A172 (cell line): ENCODE measurements at regions not wholly inside any gene's neighbourhood (a gene's known extent, or its start where the extent isn't known, plus 50 kb on each side); places are given as distances from the start of the nearest gene placed in this dataset.
A peak's percentile ranks its signal among the peaks of the same experiment; 100 is the strongest.
"Not testable (repeated sequence)": the region's sequence is repeated elsewhere in the genome, so short reads cannot be mapped to it uniquely, and the experiment has no call there.

Source experiments
- DNase-seq: peaks from one replicate; pipeline ENCODE4 v3.0.0-alpha.2; 2015; ENCODE audit warnings: low spot score

GRCh38 chr14:53743371-53743770 lies 213.3 kb downstream of the BMP4 start:
- no peak for DNase-seq

DNA sequence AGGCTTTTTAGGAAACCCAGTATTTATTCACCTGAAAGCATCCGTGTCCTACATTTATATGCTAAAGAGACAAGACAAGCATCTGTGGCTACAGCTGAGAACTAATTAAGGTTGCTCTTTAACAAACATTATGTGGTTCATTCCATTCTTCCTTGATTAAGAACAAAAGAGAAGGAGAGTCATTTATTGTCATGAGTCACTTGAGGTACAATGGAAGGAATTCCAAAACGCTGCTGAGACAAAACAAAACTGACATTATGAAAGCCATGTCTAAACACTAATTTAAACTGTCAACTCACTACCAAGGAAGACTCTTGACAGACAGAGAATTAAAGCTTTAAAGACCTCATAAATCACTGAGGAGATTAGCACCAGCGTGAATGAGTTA lies 214.4 kb downstream of the BMP4 start:
- DNase-seq: peak; percentile 37

DNA sequence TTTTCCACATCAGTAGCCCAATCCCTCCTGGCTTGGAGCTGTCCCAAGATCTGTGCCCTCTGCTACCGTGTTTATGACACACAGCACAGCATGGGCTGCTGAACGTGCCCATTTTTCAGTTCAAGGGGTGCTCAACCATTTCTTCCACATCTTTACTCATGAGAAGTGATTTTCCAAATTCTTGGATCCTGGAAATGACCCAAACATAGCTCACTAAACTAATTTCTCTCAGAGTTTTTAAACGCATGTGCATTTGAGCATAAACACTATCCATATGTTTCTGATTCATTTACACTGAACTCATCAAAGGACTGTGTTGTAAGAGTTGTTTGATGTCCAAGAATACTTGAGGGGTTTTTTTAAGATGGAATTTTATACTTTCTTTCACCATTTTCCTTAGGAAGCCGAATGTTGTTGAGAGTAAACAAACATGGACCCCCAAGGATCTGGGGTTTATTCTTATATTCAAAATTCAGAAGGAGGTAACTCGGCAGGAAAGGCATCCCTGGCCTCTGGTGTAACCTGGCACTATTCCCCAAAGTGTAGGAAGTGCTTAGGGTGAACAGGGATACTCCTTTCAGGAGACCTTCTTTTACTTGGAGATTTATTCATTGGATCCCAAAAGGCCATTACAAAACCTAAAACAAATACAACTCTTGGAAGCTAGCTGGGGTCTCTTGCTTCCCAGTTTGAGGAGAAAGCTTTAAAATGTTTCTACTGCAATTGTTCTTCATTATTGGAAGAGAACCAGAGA lies 215.0 kb downstream of the BMP4 start:
- no peak for DNase-seq

- DNase-seq: no peak
Measured at GRCh38 chr14:53740570-53740969, 216.1 kb downstream of the BMP4 start.

DNA sequence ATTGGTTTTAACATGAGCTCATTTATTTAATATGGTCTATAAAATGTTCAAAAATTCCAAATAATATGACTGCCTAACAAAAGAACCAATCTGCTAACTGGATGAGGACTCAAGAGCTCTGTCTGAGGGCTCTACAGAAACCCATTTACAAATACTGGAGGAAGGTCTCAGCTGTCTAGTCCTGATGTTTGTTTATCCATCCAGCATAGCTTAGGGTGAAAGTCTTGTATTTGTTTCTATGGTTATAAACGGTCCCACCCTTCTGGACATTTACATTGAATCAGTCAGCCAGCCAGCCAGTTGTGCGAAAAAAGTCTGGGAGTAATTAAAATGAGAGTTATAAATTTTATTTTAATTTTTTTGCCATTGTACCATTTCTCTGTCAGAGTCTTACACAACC lies 220.7 kb downstream of the BMP4 start:
- no peak for DNase-seq

- DNase-seq: no peak
Measured at GRCh38 chr14:53723221-53723620, 233.4 kb downstream of the BMP4 start.

DNA sequence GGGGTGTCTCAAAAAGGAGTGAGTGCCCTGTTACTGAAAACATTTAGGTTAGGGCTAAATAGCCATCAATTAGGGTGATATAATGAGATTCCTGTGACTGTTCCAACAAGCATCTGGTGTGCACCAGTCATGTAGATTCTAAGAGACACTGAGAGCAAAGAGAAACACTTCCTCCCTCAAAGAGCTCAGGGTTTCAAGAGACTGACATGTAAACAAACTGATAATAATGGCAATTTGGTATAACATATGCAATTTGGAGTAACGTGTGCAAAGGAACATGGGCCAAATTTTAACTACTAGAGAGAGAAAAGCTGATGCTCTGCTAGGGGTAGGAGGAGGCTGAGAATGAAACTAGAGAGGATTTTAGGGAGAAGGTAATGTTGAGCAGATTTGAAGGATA lies 237.1 kb downstream of the BMP4 start:
- no peak for DNase-seq

DNA sequence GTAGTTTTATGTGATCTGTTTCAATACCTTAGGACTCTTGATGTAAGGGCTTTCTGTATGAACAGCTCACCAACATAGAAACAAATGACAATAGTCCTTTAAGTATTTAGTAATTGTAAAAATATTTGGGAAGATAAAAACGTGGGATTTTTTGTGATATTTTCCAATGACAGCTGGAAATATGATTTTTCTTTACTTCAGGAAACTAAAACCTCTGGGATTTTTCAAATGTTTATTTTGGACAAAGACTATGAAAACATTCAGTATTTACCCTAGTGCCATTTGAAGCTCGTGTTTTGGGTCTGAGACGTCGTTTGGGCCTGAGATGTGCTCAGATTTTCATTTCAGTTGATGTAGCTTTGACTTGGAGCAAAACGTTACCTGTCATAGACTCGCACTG lies 240.0 kb downstream of the BMP4 start:
- no peak for DNase-seq

GRCh38 chr14:53715193-53715721 lies 241.4 kb downstream of the BMP4 start:
- peak; percentile 71 for DNase-seq

- DNase-seq: no peak
Measured at GRCh38 chr14:53714495-53715192, 242.0 kb downstream of the BMP4 start.

GRCh38 chr14:53712901-53713300 lies 243.7 kb downstream of the BMP4 start:
- not testable (repeated sequence) for DNase-seq

DNA sequence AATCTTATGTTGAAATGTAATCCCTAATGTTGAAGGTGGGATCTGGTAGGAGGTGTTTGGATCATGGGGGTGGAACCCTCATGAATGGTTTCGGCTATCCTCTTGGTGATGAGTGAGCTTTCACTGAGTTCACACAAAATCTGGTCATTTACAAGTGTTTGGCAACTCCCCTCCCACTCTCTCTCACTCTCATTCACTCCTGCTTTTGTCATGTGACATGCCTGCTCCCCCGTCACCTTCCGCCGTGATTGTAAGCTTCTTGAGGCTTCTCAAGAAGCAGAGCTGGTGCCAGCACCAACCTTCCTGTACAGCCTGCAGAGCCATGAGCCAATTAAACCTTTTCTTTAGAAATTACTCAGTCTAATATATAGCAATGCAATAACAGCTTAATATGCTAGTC lies 245.4 kb downstream of the BMP4 start:
- DNase-seq: no peak

- DNase-seq: peak; percentile 1
Measured at GRCh38 chr14:53710615-53711014, 246.0 kb downstream of the BMP4 start.

- no peak for DNase-seq
Measured at GRCh38 chr14:53709381-53709780, 247.2 kb downstream of the BMP4 start.

- no peak for DNase-seq
Measured at GRCh38 chr14:53703457-53703856, 253.2 kb downstream of the BMP4 start.

DNA sequence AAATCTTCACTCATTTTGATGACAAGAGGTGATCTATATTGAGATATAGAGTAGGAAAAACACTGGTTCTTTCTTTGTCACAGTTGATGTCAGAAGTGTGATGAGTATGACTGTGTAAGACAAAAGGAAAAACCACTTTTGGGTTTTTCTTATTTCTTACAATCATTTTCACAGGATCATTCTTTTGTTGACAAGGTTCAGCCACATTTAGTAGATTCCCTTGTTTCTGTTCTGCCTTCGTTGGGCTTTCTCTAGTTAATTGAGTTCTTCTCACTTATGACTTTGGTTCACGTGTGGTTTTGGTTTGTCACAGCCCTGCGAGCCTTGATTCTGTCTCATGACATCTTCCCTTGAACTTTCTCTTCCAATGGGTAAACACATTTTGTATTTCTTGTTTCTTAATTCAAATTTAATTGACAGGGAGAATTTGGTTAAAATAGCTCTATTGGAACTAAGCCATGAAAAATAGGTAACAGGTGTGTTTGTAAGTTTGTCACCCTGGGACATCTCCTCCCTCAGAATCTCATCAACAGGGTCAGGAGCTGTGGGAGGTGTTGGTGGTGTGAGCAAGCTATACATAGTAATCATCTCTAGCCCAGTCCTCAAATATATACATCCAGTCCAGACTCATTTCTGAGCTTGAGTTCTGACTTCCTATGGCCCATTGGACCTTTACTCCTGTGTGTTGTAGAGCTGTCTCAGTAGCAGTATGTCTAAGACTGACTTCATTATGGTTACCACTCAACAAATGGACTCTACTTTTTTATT lies 255.3 kb downstream of the BMP4 start:
- DNase-seq: no peak

GRCh38 chr14:53696217-53696965 lies 260.2 kb downstream of the BMP4 start:
- DNase-seq: peak; percentile 7

DNA sequence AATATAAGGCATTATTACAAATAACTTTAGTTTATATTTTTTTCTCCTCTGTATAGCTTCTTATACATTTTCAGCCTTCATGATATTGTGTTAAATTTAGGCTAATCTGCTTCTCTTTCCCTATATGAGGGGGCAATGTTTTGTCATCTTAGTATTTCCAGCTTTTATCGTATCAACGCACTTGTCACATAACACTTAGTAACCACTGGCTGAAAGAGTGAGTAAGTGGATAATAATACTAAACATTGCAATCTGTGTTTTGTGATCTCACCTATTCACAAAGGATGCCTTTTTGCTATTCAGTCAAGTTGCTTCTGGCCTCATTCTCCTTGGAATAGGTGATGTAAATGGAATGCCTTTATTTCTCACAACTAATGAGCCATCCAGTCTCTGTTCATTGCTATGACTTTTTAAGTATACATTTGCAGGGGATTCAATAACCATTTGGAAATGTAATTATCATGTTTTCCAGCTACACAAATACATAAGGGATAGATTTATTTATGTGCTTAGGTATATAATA lies 260.9 kb downstream of the BMP4 start:
- no peak for DNase-seq

DNA sequence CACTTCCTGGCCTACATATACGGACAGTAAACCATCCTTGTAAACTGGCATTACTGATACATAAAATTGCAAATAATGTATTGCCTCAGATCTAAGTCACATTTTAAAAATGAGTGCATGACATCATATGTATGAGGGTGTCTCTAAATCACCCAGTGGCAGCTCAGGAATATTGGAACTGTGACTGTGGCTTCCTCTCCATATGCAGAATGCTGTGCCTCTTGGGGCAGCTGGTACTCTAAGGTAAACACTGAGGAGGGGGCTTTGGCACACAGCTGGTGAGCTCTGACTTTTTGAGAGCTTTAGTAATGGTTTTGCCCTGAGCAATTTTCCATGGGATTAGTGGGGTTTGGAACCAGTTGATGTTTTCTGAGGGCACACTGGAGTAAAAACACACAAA lies 263.7 kb downstream of the BMP4 start:
- no peak for DNase-seq

GRCh38 chr14:53692451-53692850 lies 264.2 kb downstream of the BMP4 start:
- no peak for DNase-seq

DNA sequence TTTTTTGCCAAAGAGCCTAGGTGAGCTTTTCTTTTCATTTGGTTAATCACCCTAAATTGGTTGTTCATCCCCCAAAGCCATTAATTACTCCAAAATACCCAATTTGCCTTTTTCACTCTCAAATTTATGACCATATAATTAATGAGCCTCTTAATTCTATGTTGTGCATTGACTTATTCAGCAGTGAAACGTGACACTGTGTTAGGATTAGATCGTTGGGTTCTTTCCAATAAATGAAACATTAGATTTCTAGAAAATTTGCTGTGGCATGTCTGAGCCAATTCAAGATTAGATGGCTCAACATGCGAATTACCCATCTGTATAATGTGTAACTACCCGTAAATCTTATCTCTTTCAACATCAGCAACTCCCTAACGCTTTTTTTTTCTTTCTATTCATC lies 273.4 kb downstream of the BMP4 start:
- no peak for DNase-seq

DNA sequence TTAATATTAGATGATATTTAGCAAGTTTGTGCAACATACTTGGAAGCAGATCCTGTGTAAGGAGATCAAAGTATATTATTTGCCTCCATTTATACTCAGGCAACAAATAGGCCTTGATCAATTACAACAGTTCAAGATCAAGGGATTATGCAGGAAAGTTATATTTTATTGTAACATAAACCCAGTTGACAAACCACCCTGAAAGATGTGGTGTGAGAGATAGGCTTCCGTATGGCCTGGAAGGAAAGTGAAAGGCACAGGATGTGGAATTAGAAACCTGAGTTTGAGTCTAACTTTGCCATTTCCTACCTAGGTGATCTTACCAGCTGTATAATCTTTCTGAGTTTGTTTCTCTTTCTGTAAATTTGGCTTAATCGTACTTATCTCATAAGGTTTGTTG lies 284.1 kb downstream of the BMP4 start:
- DNase-seq: no peak
